CD4-positive, alpha-beta T cell treated with Interleukin-6 for 4 hours (primary cell): ENCODE measurements at regions not wholly inside any gene's neighbourhood (a gene's known extent, or its start where the extent isn't known, plus 50 kb on each side); places are given as distances from the start of the nearest gene placed in this dataset.

Source experiments
- DNase-seq: peaks from one replicate; pipeline ENCODE4 v3.0.0-alpha.2; 2020; ENCODE audit warnings: mixed read lengths

- no peak for DNase-seq
These were observed 135.9 kb upstream of the AGBL1 start for GRCh38 chr15:85943791-85944190.

GRCh38 chr15:85947021-85947420 lies 132.7 kb upstream of the AGBL1 start:
- DNase-seq, result no peak

- no peak for DNase-seq
These were observed 131.7 kb upstream of the AGBL1 start for GRCh38 chr15:85947936-85948335.

GRCh38 chr15:85950101-85950500 lies 129.6 kb upstream of the AGBL1 start:
- no peak for DNase-seq

DNA sequence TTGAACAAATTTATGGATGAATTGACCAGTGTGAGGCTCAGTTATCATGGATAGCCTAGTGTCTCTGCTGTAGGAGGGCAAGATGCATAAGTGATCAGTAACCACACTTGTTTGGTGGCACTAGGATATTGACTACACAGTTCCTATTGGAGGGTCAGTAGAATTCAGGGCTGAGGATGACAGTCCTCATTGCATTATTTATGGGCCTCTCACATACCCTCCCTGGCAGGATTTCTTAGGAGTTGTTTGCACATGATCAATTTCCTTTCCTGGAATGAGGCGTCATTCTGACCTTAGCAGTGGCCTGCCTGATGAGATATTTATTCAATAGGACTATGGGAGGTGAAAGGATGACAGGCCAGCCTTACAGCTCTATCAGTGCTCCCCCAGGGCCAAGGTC lies 125.1 kb upstream of the AGBL1 start:
- DNase-seq, result no peak

DNA sequence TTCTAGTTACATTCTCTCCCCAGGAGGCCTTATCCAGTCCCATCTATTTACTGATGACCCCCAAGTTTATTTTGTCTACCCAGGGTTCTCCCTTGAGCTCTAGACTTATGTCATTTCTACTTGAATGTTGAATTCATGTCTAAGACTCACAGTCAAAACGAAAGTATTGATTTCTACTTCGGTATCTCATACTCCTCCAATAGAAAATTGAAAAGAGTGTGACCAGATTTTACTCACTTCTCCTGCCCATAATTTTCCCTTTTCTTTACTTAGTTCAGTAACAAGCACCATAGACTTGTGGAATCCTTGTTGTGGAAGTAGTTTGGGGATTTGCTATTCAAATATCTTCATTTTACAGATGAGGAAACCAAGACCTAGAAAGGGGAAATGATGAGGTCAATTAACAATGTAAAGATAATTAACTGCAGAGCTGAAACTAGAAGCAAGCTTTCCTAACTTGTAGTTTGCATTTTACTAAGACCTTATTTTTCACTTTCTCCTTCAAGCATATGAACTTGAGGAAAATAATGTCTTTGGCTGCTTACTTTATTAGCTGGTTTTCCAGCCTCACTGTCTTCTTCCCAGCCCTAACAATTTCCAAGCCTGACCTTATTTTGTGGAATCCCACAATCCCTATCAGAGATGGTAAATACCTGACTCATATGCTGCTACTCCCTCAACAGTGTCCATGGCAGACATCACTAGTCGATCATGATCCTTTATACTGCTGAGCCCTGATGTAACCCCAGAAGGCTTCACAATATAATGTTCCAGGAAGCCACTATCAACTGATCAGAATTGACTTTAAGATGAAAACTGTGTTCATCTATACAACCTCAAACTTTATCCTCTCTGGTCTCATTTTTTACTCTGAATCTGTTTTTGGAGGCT lies 123.9 kb upstream of the AGBL1 start:
- DNase-seq, result no peak

GRCh38 chr15:85956532-85957275 lies 123.0 kb upstream of the AGBL1 start:
- DNase-seq, result no peak

- DNase-seq, result no peak
These were observed 120.1 kb upstream of the AGBL1 start for GRCh38 chr15:85959611-85960010.

DNA sequence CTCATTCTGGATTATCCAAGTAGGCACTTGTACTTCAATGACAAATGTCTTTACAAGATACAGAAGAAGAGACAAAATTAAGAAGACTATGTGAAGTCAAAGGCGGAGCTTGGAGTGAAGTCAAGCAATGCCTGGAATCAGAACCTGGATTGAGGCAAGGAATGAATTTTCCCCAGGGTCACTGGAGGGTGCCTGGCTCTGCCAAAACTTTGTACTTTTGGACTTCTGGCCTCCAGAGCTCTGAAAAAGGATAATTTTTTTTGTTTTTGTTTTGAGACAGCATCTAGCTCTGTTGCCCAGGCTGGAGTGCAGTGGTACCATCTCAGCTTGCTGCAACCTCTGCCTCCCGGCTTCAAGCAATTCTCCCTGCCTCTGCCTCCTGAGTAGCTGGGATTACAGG lies 119.3 kb upstream of the AGBL1 start:
- DNase-seq, result no peak

DNA sequence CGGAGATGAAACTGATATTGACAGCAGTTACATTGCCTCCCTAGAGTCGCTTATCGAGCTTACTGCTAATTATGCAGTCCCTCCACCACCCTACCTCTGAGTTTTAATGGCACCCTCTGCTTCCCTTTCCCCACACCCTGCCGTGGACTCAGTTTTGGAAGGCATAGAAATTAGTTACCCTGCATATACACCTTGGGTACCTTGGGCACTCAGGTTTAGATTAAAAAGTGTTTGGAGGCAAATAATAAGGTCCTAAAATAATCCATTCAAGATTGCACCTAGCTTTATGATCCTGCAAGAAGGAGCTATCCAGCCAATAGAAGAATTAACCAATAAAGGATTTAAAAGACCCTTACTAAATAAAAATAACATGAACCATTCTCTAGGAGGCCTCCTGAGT lies 117.8 kb upstream of the AGBL1 start:
- DNase-seq, result no peak

GRCh38 chr15:85963262-85963760 lies 116.4 kb upstream of the AGBL1 start:
- no peak for DNase-seq

DNA sequence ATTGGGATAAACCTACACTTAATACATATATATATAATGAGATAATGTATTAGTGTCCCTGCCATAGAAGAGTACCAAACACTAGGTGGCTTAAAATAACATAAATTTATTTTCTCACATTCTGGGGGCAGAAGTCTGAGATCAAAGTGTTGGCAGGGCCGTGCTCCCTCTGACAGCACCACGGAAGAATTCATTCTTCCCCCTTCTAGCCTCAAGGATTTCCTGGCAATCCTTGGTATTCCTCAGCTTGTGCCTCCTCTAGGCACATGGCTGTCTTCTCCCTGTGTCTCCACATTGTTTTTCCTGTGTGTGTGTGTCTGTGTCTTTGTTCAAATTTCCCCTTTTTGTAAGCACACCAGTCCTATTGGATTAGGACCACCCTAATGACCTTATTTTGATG lies 115.2 kb upstream of the AGBL1 start:
- DNase-seq, result no peak

GRCh38 chr15:85967553-85967952 lies 112.1 kb upstream of the AGBL1 start:
- no peak for DNase-seq

DNA sequence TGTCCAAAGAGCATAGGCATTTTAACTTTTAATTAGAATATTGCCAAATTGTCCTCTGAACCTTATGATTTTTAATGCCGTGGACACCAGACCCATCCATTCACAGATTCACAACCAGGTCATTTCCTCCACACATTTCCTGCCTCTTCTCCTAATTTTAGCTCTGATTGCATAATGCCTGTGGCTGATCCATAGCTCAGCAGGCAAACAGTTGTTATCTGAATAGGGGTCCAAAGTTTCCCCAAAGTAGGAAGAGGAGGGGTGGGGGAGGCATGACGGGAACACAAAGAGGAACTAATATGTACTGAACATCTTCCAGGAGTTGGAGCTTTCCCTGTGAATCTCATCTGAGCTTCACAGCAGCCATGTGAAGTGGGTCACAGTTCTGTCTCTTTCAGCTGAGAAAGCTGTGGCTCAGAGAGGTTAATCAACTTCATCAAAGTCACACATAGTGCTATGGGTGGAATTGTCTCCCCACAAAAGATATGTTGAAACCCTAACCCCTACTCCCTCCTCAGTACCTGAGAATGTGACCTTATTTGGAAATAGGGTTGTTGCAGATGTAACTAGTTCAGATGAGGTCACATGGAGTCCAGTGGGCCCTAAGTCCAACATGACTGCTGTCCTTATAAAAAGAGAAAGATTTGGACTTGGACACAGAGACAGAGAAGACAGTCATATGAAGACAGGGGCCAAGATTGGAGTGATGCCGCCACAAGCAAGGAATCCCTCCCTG lies 106.7 kb upstream of the AGBL1 start:
- no peak for DNase-seq

GRCh38 chr15:85973584-85974347 lies 105.9 kb upstream of the AGBL1 start:
- no peak for DNase-seq

- DNase-seq, result no peak
These were observed 105.3 kb upstream of the AGBL1 start for GRCh38 chr15:85974348-85974705.

- no peak for DNase-seq
These were observed 104.9 kb upstream of the AGBL1 start for GRCh38 chr15:85974742-85975141.

GRCh38 chr15:85976102-85976501 lies 103.6 kb upstream of the AGBL1 start:
- no peak for DNase-seq

GRCh38 chr15:85976986-85977385 lies 102.7 kb upstream of the AGBL1 start:
- no peak for DNase-seq

DNA sequence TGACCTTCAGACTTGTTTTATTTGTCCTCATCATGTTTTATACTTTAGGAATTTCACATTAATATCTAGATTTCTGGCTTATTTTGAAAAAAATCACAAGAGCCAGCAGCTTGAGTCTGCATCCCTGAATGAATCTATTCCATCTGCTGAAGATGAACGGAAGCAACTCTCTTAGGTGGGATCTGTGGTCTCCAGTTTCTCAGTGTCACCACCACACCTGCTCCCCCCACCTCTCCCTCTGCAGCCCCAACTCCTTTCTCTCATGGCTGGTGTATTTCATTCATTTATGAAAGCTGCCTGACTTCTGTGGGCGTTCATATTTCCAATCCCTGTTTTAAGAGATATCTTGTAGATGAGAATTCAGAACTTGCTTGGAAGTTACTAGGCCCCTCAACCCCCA lies 102.1 kb upstream of the AGBL1 start:
- no peak for DNase-seq

- DNase-seq, result no peak
These were observed 99.7 kb upstream of the AGBL1 start for GRCh38 chr15:85979929-85980328.

DNA sequence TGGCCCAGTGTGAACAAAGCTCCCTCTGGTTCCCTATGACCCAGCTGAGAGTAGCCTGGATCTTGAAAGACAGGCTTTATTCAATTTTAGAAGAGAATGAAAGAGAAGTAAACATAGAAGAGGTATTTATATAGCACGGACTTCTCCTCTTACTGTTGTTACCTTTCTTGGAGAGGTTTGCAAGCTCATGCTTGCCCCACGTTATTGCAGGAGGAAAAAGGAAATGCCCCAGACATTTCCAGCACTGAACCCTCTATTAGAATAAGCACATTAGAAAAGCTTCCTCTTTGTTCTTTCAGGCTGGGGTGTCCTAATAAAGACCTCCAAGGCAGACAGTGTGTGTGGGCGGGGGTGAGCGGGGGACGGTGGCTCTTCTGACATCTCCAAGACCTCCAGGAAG lies 98.7 kb upstream of the AGBL1 start:
- no peak for DNase-seq

DNA sequence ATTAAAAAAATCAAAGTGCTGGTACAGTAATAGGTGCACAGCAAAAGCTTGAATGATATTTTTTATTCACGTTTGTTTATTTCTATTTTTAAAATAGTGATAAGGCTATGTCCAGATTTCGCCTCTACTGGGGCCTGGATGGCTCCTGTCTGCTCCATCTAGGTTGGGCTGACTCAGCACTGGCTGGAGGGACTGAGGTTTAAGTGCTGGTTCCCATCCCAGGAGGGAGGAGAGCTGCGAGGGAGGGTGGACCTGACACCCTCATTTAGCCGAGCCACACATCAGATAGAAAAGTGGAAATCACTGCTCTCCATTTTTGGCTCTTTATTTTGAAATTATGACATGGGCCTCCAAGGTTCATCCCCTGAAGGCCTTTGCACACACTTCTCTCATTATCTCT lies 95.4 kb upstream of the AGBL1 start:
- DNase-seq, result no peak
